Inflammatory macrophage treated with lipopolysaccharide for 1 hour (primary cell): ENCODE measurements at regions not wholly inside any gene's neighbourhood (a gene's known extent, or its start where the extent isn't known, plus 50 kb on each side); places are given as distances from the start of the nearest gene placed in this dataset.

ENCODE experiments used
- DNase-seq, 2 donors: peaks; one replicate each; pipeline ENCODE4 v3.0.0-alpha.2; 2020 to 2022

GRCh38 chr2:56626927-56627326 lies 443.1 kb downstream of the CCDC85A start:
- DNase-seq = no peak

GRCh38 chr2:56630286-56630685 lies 446.5 kb downstream of the CCDC85A start:
- no peak for DNase-seq

- DNase-seq = no peak
These were observed 464.2 kb downstream of the CCDC85A start for GRCh38 chr2:56647997-56648396.

GRCh38 chr2:56648802-56649201 lies 465.0 kb downstream of the CCDC85A start:
- no peak for DNase-seq

- DNase-seq = no peak
These were observed 471.1 kb downstream of the CCDC85A start for GRCh38 chr2:56654936-56655335.

- no peak for DNase-seq
These were observed 473.0 kb downstream of the CCDC85A start for GRCh38 chr2:56656826-56657225.

GRCh38 chr2:56666777-56667176 lies 483.0 kb downstream of the CCDC85A start:
- no peak for DNase-seq

- no peak for DNase-seq
These were observed 488.3 kb downstream of the CCDC85A start for GRCh38 chr2:56671973-56672569.

- no peak for DNase-seq
These were observed 490.3 kb downstream of the CCDC85A start for GRCh38 chr2:56674084-56674483.

GRCh38 chr2:56676966-56677365 lies 493.2 kb downstream of the CCDC85A start:
- DNase-seq = no peak

- no peak for DNase-seq
These were observed 497.3 kb downstream of the CCDC85A start for GRCh38 chr2:56680971-56681631.

GRCh38 chr2:56681659-56682396 lies 498.0 kb downstream of the CCDC85A start:
- DNase-seq = no peak

GRCh38 chr2:56682397-56682760 lies 498.6 kb downstream of the CCDC85A start:
- no peak for DNase-seq

- no peak for DNase-seq
These were observed 500.5 kb downstream of the CCDC85A start for GRCh38 chr2:56684327-56684726.

GRCh38 chr2:56685205-56685604 lies 501.4 kb downstream of the CCDC85A start:
- DNase-seq = no peak

- DNase-seq = no peak
These were observed 503.4 kb downstream of the CCDC85A start for GRCh38 chr2:56687169-56687568.

GRCh38 chr2:56688661-56689060 lies 504.9 kb downstream of the CCDC85A start:
- no peak for DNase-seq

GRCh38 chr2:56693501-56693900 lies 509.7 kb downstream of the CCDC85A start:
- no peak for DNase-seq

GRCh38 chr2:56703001-56703400 lies 519.2 kb downstream of the CCDC85A start:
- no peak for DNase-seq

- DNase-seq = no peak
These were observed 521.9 kb downstream of the CCDC85A start for GRCh38 chr2:56705713-56706112.

GRCh38 chr2:56707218-56707617 lies 523.4 kb downstream of the CCDC85A start:
- no peak for DNase-seq

GRCh38 chr2:56707650-56708049 lies 523.9 kb downstream of the CCDC85A start:
- DNase-seq = no peak

GRCh38 chr2:56709181-56709580 lies 525.4 kb downstream of the CCDC85A start:
- DNase-seq = no peak

- no peak for DNase-seq
These were observed 529.4 kb downstream of the CCDC85A start for GRCh38 chr2:56713161-56713676.
